Loucy (cell line): ENCODE measurements at regions not wholly inside any gene's neighbourhood (a gene's known extent, or its start where the extent isn't known, plus 50 kb on each side); places are given as distances from the start of the nearest gene placed in this dataset.

Experiments used
- CTCF ChIP-seq: fragments of 200-600 bp; sonication (generic); conservative IDR thresholded peaks from 2 replicates; pipeline ENCODE4 v1.5.1; 2014; ENCODE audit warnings: mild to moderate bottlenecking, antibody characterized with exemption, low read length
- EZH2phosphoT487 ChIP-seq: fragments of 200-600 bp; IDR thresholded peaks from 2 replicates; pipeline ENCODE4 v1.6.1; 2018; ENCODE audit warnings: antibody characterized with exemption, mild to moderate bottlenecking, moderate library complexity, borderline replicate concordance

GRCh38 chr7:3241686-3242258 is 59.3 kb upstream of the SDK1 start:
- TF ChIP-seq CTCF (no peak), EZH2phosphoT487 (no peak)
